ENCODE measurements at regions not wholly inside any gene's neighbourhood (a gene's known extent, or its start where the extent isn't known, plus 50 kb on each side); places are given as distances from the start of the nearest gene placed in this dataset.

DNA sequence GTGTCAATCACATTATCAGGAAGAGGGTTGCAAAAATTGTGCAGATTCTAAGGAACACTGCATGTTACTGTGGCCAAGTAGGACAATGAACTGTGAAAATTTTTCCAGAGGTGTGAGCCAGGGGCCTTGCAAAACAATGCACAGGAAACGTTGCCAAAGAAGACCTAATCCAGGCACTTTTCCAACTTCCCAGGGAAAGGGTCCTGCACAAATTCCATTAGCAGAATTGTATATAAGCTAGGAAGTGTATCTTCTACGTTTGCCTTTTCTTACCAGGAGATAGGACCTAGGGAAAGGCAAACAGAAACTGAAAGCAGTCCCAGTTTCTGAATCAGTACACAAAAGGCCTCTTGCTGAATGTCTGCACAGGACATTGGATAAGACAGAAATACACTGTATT lies 1888.3 kb upstream of the CELF4 start:
- H3K56ac ChIP-seq (replicated peaks; ENCODE audit: insufficient read length, low read depth, low read length), result no peak overlapping the region
- H2BK120ac ChIP-seq (replicated peaks; ENCODE audit: low read depth, low read length), result no peak overlapping the region
- no peaks in the 10 kb centered on the region for H3K9me3 ChIP-seq (ENCODE audit: insufficient read depth in 2 of 2, low read depth in 1 of 2, low read length in 1 of 2)
- H4K20me1 ChIP-seq (replicated peaks in 1 of 2; ENCODE audit: control insufficient read depth in 1 of 2, insufficient read depth in 2 of 2, low read length in 2 of 2), result no peaks in the 10 kb centered on the region
- H2BK5ac ChIP-seq (ENCODE audit: low read depth, low read length), result no peak overlapping the region
- no peaks in the 10 kb centered on the region for H3K36me3 ChIP-seq (ENCODE audit: control insufficient read depth in 2 of 4, insufficient read depth in 4 of 4, low read length in 3 of 4)
- POLR2A ChIA-PET (ENCODE audit: partially characterized antibody), result no interaction called here
- H4K8ac ChIP-seq (ENCODE audit: extremely low read depth, insufficient read depth, low read length), result no peak overlapping the region
- H3K4ac ChIP-seq (replicated peaks; ENCODE audit: insufficient read length, low read depth, low read length), result no peak overlapping the region
- WGBS, 2 experiments (ENCODE audit: extremely low coverage in 1 of 2, insufficient coverage in 1 of 2, insufficient read length in 1 of 2, insufficient replicate concordance in 2 of 2, low coverage in 1 of 2, low lambda C conversion rate in 2 of 2, missing lambda C conversion rate in 1 of 2), result 79% methylated on average over 2 of the region's 2 CpGs; no CpG with 5 or more reads in 1 of the 2 experiments
- DNase-seq (ENCODE audit: low read depth in 1 of 2, low spot score in 2 of 2) (no peak), FAIRE-seq (no peak)
- no peak overlapping the region for H4K5ac ChIP-seq (ENCODE audit: insufficient read length, low read depth, low read length)
- no peak overlapping the region for H3K23ac ChIP-seq (ENCODE audit: insufficient read length)
- H4K91ac ChIP-seq (replicated peaks; ENCODE audit: insufficient read length, low read length), result no peak overlapping the region
- no peak overlapping the region for H2BK12ac ChIP-seq (ENCODE audit: low read depth, low read length)
- H3K9ac ChIP-seq (replicated peaks in 1 of 4; ENCODE audit: extremely low read depth in 1 of 4, low read depth in 3 of 4, low read length in 3 of 4), result no peak overlapping the region
- no peak overlapping the region for H3K4me3 ChIP-seq (ENCODE audit: extremely low read depth in 1 of 4, insufficient read depth in 2 of 4, low read depth in 3 of 4, low read length in 4 of 4)
- H3K23me2 ChIP-seq (ENCODE audit: low read depth, low read length), result no peaks in the 10 kb centered on the region
- CTCF ChIA-PET (ENCODE audit: partially characterized antibody), result no interaction called here
- H2AFZ ChIP-seq (ENCODE audit: low read length), result 0 out of 2 replicates have a peak overlapping the region, but pooled peaks have one; percentile 16
- no peak overlapping the region for H3K4me2 ChIP-seq (ENCODE audit: insufficient read depth in 1 of 2, low read depth in 2 of 2, low read length in 2 of 2)
- H3K79me1 ChIP-seq (ENCODE audit: low read depth, low read length), result no peaks in the 10 kb centered on the region
- H2BK15ac ChIP-seq (ENCODE audit: low read length), result no peak overlapping the region
- no peak overlapping the region for H2AK5ac ChIP-seq (ENCODE audit: low read depth, low read length)
- H3K27me3 ChIP-seq (replicated peaks in 1 of 4; ENCODE audit: control insufficient read depth in 3 of 4, extremely low read depth in 1 of 4, insufficient read depth in 3 of 4, low read length in 3 of 4), result no peaks in the 10 kb centered on the region
- no peaks in the 10 kb centered on the region for H3K4me1 ChIP-seq (replicated peaks in 1 of 4; ENCODE audit: control insufficient read depth in 3 of 4, insufficient read depth in 4 of 4, low read length in 3 of 4)
- H3K14ac ChIP-seq (ENCODE audit: insufficient read length), result no peak overlapping the region
- H3K79me2 ChIP-seq (ENCODE audit: control insufficient read depth in 1 of 2, insufficient read depth in 2 of 2, low read length in 2 of 2), result no peaks in the 10 kb centered on the region
- no peak overlapping the region for H2BK20ac ChIP-seq (ENCODE audit: low read length)
- H3K18ac ChIP-seq (ENCODE audit: extremely low read depth, low read length), result no peak overlapping the region
- H3K27ac ChIP-seq (ENCODE audit: low read depth, low read length), result no peak overlapping the region
- TF ChIP-seq POU5F1 (IDR thresholded peaks at IDR 0.05; ENCODE audit: low read depth, low read length) (no peak), SUZ12 (IDR thresholded peaks at IDR 0.05; ENCODE audit: low read length) (no peak), HDAC6 (IDR thresholded peaks at IDR 0.05; ENCODE audit: low read depth, low read length) (no peak), CHD2 (IDR thresholded peaks at IDR 0.05; ENCODE audit: low read length) (no peak), SAP30 (IDR thresholded peaks at IDR 0.05; ENCODE audit: insufficient read depth, insufficient replicate concordance, low read length) (no peak), JUND (IDR thresholded peaks at IDR 0.05; ENCODE audit: low read length) (no peak), RFX5 (IDR thresholded peaks at IDR 0.05; ENCODE audit: borderline replicate concordance, low read depth, low read length) (no peak), SP2 (IDR thresholded peaks at IDR 0.05; ENCODE audit: low read length) (no peak), MAFK (IDR thresholded peaks at IDR 0.05; ENCODE audit: low read depth, low read length) (no peak), RNF2 (IDR thresholded peaks at IDR 0.05; ENCODE audit: borderline replicate concordance, low read depth, low read length, missing control alignments, poor library complexity, severe bottlenecking) (no peak), SP1 (IDR thresholded peaks at IDR 0.05; ENCODE audit: low read depth, low read length) (no peak), TEAD4 (IDR thresholded peaks at IDR 0.05; ENCODE audit: low read depth, low read length) (no peak), POLR2AphosphoS5 (IDR thresholded peaks at IDR 0.05; ENCODE audit: low read depth, low read length) (no peak)
- TF ChIP-seq, protein P1, sequence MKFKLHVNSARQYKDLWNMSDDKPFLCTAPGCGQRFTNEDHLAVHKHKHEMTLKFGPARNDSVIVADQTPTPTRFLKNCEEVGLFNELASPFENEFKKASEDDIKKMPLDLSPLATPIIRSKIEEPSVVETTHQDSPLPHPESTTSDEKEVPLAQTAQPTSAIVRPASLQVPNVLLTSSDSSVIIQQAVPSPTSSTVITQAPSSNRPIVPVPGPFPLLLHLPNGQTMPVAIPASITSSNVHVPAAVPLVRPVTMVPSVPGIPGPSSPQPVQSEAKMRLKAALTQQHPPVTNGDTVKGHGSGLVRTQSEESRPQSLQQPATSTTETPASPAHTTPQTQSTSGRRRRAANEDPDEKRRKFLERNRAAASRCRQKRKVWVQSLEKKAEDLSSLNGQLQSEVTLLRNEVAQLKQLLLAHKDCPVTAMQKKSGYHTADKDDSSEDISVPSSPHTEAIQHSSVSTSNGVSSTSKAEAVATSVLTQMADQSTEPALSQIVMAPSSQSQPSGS (IDR thresholded peaks at IDR 0.05; ENCODE audit: low read length), result no peak

Data from H1 (cell line).